H9 (cell line): ENCODE measurements at regions not wholly inside any gene's neighbourhood (a gene's known extent, or its start where the extent isn't known, plus 50 kb on each side); places are given as distances from the start of the nearest gene placed in this dataset.

ENCODE experiments used
- DNase-seq: peaks from one replicate; pipeline ENCODE4 v3.0.0-alpha.2; 2017
- H2AFZ ChIP-seq: one replicate; pipeline ENCODE4 v1.6.1; 2013; ENCODE audit warnings: mild to moderate bottlenecking, low read length, control low read depth, moderate library complexity
- H2AK5ac ChIP-seq: 2 replicates; pipeline ENCODE4 v1.6.1; 2013; ENCODE audit warnings: low read length, control low read depth, mixed read lengths; ENCODE audit not compliant: insufficient read length
- H2BK120ac ChIP-seq: one replicate; pipeline ENCODE4 v1.6.1; 2013; ENCODE audit warnings: low read depth, mild to moderate bottlenecking, low read length, control low read depth, inconsistent platforms; ENCODE audit not compliant: poor library complexity, severe bottlenecking
- H2BK12ac ChIP-seq: 2 replicates; pipeline ENCODE4 v1.6.1; 2013; ENCODE audit warnings: low read length, control low read depth, mixed read lengths, low read depth; ENCODE audit not compliant: insufficient read length
- H2BK15ac ChIP-seq: 2 replicates; pipeline ENCODE4 v1.6.1; 2013; ENCODE audit warnings: low read depth, low read length, control low read depth
- H2BK20ac ChIP-seq: one replicate; pipeline ENCODE4 v1.6.1; 2013; ENCODE audit warnings: low read depth, mild to moderate bottlenecking, low read length, control low read depth, inconsistent platforms; ENCODE audit not compliant: poor library complexity, severe bottlenecking
- H2BK5ac ChIP-seq: 2 replicates; pipeline ENCODE4 v1.6.1; 2013; ENCODE audit warnings: low read length, control low read depth, mixed read lengths; ENCODE audit not compliant: insufficient read length
- H3K14ac ChIP-seq: 2 replicates; pipeline ENCODE4 v1.6.1; 2013; ENCODE audit warnings: low read length, control low read depth; ENCODE audit not compliant: insufficient read depth
- H3K18ac ChIP-seq: 2 replicates; pipeline ENCODE4 v1.6.1; 2013; ENCODE audit warnings: low read depth, mild to moderate bottlenecking, mixed read lengths, low read length, control low read depth; ENCODE audit not compliant: insufficient read length
- H3K23ac ChIP-seq: 2 replicates; pipeline ENCODE4 v1.6.1; 2013; ENCODE audit warnings: low read length, control low read depth, mixed read lengths, low read depth; ENCODE audit not compliant: insufficient read length
- H3K23me2 ChIP-seq: 2 replicates; pipeline ENCODE4 v1.6.1; 2013; ENCODE audit warnings: low read depth, mild to moderate bottlenecking, mixed read lengths, low read length, control low read depth; ENCODE audit not compliant: insufficient read length, poor library complexity, severe bottlenecking
- H3K27ac ChIP-seq: 2 replicates; pipeline ENCODE4 v1.5.1; 2013; ENCODE audit warnings: low read length, control low read depth, mixed read lengths, low read depth; ENCODE audit not compliant: insufficient read length
- H3K27me3 ChIP-seq: 2 replicates; pipeline ENCODE4 v1.6.1; 2013; ENCODE audit warnings: low read length, control low read depth, inconsistent platforms; ENCODE audit not compliant: insufficient read depth
- H3K4ac ChIP-seq: 2 replicates; pipeline ENCODE4 v1.6.1; 2013; ENCODE audit warnings: low read depth, mild to moderate bottlenecking, control low read depth, inconsistent platforms, low read length, moderate library complexity
- H3K4me1 ChIP-seq: 2 replicates; pipeline ENCODE4 v1.6.1; 2013; ENCODE audit warnings: low read length, control low read depth, inconsistent platforms; ENCODE audit not compliant: insufficient read depth
- H3K4me2 ChIP-seq: 2 replicates; pipeline ENCODE4 v1.6.1; 2013; ENCODE audit warnings: low read length, control low read depth, mixed read lengths; ENCODE audit not compliant: insufficient read length, insufficient read depth
- H3K56ac ChIP-seq: 2 replicates; pipeline ENCODE4 v1.6.1; 2013; ENCODE audit warnings: low read depth, mild to moderate bottlenecking, mixed read lengths, low read length, control low read depth; ENCODE audit not compliant: insufficient read length
- H3K79me1 ChIP-seq: 2 replicates; pipeline ENCODE4 v1.6.1; 2013; ENCODE audit warnings: low read depth, mild to moderate bottlenecking, moderate library complexity, low read length, control low read depth, inconsistent platforms; ENCODE audit not compliant: insufficient read depth, poor library complexity, severe bottlenecking
- H3K79me2 ChIP-seq: 2 replicates; pipeline ENCODE4 v1.6.1; 2013; ENCODE audit warnings: low read length, control low read depth, inconsistent platforms; ENCODE audit not compliant: insufficient read depth
- H3K9ac ChIP-seq: 2 replicates; pipeline ENCODE4 v1.6.1; 2013; ENCODE audit warnings: low read length, control low read depth, mixed read lengths; ENCODE audit not compliant: insufficient read length; ENCODE audit errors: extremely low read depth
- H3K9me3 ChIP-seq: one replicate; pipeline ENCODE4 v1.6.1; 2013; ENCODE audit warnings: low read depth, low read length, inconsistent platforms; ENCODE audit not compliant: control insufficient read depth
- H3T11ph ChIP-seq: one replicate; pipeline ENCODE4 v1.6.1; 2013; ENCODE audit warnings: mild to moderate bottlenecking, low read length, control low read depth, inconsistent platforms
- H4K20me1 ChIP-seq: one replicate; pipeline ENCODE4 v1.6.1; 2013; ENCODE audit not compliant: control insufficient read depth, insufficient read length, insufficient read depth
- H4K5ac ChIP-seq: 2 replicates; pipeline ENCODE4 v1.6.1; 2013; ENCODE audit warnings: low read depth, mild to moderate bottlenecking, mixed read lengths, low read length, control low read depth; ENCODE audit not compliant: insufficient read length
- H4K8ac ChIP-seq: replicated peaks from 2 replicates; pipeline ENCODE4 v1.6.1; 2013; ENCODE audit warnings: low read length, control low read depth, mixed read lengths, low read depth; ENCODE audit not compliant: insufficient read length
- H4K91ac ChIP-seq: 2 replicates; pipeline ENCODE4 v1.6.1; 2013; ENCODE audit warnings: low read depth, mild to moderate bottlenecking, moderate library complexity, mixed read lengths, low read length, control low read depth; ENCODE audit not compliant: insufficient read length
- H3K27ac Mint-ChIP-seq, 3 experiments: 2 replicates in 2 of 3; 3 replicates in 1 of 3; pipeline ENCODE4 v1.8.0; 2020 to 2021; ENCODE audit warnings: mixed read lengths in 3 of 3, mild to moderate bottlenecking in 1 of 3, moderate library complexity in 1 of 3
- H3K27me3 Mint-ChIP-seq: 2 replicates; pipeline ENCODE4 v1.8.0; 2021; ENCODE audit warnings: low read depth, mild to moderate bottlenecking, moderate library complexity, mixed read lengths
- H3K36me3 Mint-ChIP-seq, 3 experiments: 2 replicates in 2 of 3; 3 replicates in 1 of 3; pipeline ENCODE4 v1.8.0; 2020 to 2021; ENCODE audit warnings: low read depth in 3 of 3, mixed read lengths in 3 of 3; ENCODE audit not compliant: insufficient read depth in 1 of 3
- H3K4me1 Mint-ChIP-seq, 2 experiments: 2 replicates each; pipeline ENCODE4 v1.8.0; 2020; ENCODE audit warnings: mixed read lengths in 2 of 2
- H3K4me3 Mint-ChIP-seq, 2 experiments: 2 replicates in 1 of 2; 3 replicates in 1 of 2; pipeline ENCODE4 v1.8.0; 2020 to 2021; ENCODE audit warnings: mild to moderate bottlenecking in 2 of 2, mixed read lengths in 2 of 2, moderate library complexity in 1 of 2
- H3K9me3 Mint-ChIP-seq, 2 experiments: 2 replicates in 1 of 2; 3 replicates in 1 of 2; pipeline ENCODE4 v1.8.0; 2020; ENCODE audit warnings: mild to moderate bottlenecking in 2 of 2, mixed read lengths in 2 of 2, moderate library complexity in 1 of 2
- WGBS: extraction: QIAGEN DNeasy Blood & Tissue Kit; methylation state at CpG from one replicate; pipeline ENCODE4 v1.1.7; 2013; ENCODE audit warnings: missing lambda C conversion rate, low lambda C conversion rate, mixed read lengths; ENCODE audit not compliant: insufficient read length; ENCODE audit errors: extremely low coverage; 5-methylcytosine and 5-hydroxymethylcytosine counted together
- TF ChIP-seq, protein P1 (sequence below): fragments of 200-600 bp; sonication (generic); conservative IDR thresholded peaks from 3 replicates; pipeline ENCODE4 v1.8.0; 2021; ENCODE audit warnings: antibody characterized with exemption, mild to moderate bottlenecking

- Histone ChIP-seq H3K23ac (no peak overlapping the region), H3K27me3 (peaks cover 3% of the 10 kb centered on the region; the same call in 1 of the 2 replicates), H4K5ac (no peak overlapping the region), H4K8ac (no peak overlapping the region), H2BK120ac (no peak overlapping the region), H2AK5ac (no peak overlapping the region), H3K56ac (no peak overlapping the region), H3K9ac (no peak overlapping the region), H4K20me1 (no peaks in the 10 kb centered on the region), H2BK12ac (no peak overlapping the region), H2BK5ac (no peak overlapping the region), H3T11ph (peak overlapping the region; percentile 36), H3K79me1 (no peaks in the 10 kb centered on the region), H3K18ac (no peak overlapping the region), H3K79me2 (no peaks in the 10 kb centered on the region), H3K14ac (no peak overlapping the region), H2BK15ac (no peak overlapping the region), H2BK20ac (no peak overlapping the region), H3K4me2 (no peak overlapping the region), H2AFZ (no peak overlapping the region), H4K91ac (no peak overlapping the region), H3K9me3 (no peaks in the 10 kb centered on the region), H3K4me1 (peaks cover 5% of the 10 kb centered on the region; the same call in 1 of the 2 replicates), H3K23me2 (no peaks in the 10 kb centered on the region), H3K27ac (no peak overlapping the region), H3K4ac (no peak overlapping the region)
- Mint-ChIP-seq H3K4me3 (no peak overlapping the region), H3K4me1 (peaks cover 38 to 39% of the 10 kb centered on the region in 2 experiments), H3K9me3 (peaks cover 0 to 3% of the 10 kb centered on the region in 2 experiments; a peak in 1 of 5 replicates), H3K36me3 (peaks cover 0 to 2% (median 0%) of the 10 kb centered on the region in 3 experiments; a peak in 2 of 7 replicates), H3K27me3 (peaks cover 22% of the 10 kb centered on the region), H3K27ac (no peak overlapping the region)
- TF ChIP-seq, protein P1, sequence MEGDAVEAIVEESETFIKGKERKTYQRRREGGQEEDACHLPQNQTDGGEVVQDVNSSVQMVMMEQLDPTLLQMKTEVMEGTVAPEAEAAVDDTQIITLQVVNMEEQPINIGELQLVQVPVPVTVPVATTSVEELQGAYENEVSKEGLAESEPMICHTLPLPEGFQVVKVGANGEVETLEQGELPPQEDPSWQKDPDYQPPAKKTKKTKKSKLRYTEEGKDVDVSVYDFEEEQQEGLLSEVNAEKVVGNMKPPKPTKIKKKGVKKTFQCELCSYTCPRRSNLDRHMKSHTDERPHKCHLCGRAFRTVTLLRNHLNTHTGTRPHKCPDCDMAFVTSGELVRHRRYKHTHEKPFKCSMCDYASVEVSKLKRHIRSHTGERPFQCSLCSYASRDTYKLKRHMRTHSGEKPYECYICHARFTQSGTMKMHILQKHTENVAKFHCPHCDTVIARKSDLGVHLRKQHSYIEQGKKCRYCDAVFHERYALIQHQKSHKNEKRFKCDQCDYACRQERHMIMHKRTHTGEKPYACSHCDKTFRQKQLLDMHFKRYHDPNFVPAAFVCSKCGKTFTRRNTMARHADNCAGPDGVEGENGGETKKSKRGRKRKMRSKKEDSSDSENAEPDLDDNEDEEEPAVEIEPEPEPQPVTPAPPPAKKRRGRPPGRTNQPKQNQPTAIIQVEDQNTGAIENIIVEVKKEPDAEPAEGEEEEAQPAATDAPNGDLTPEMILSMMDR: no peak
- WGBS: no CpG with 5 or more reads among the region's 3 CpGs
- no peak for DNase-seq
Observed at GRCh38 chr1:96487394-96487793, 234.2 kb upstream of the PTBP2 start.
